ENCODE measurements at regions not wholly inside any gene's neighbourhood (a gene's known extent, or its start where the extent isn't known, plus 50 kb on each side); places are given as distances from the start of the nearest gene placed in this dataset.

- Histone ChIP-seq H3K27me3 (ENCODE audit: control insufficient read depth in 3 of 3, insufficient read depth in 3 of 3, low read length in 3 of 3) (no peaks in the 10 kb centered on the region), H3K4me1 (ENCODE audit: control insufficient read depth in 3 of 3, insufficient read depth in 2 of 3, low read depth in 1 of 3, low read length in 2 of 3) (peaks cover 0 to 35% (median 4%) of the 10 kb centered on the region in 3 donors), H3K9me3 (ENCODE audit: control insufficient read depth in 2 of 2, insufficient read depth in 1 of 2, low read depth in 1 of 2, low read length in 1 of 2) (peaks cover 0 to 5% of the 10 kb centered on the region in 2 donors), H3K4me3 (ENCODE audit: low read depth in 1 of 3, low read length in 3 of 3) (no peak overlapping the region), H3K36me3 (ENCODE audit: control insufficient read depth in 3 of 3, insufficient read depth in 2 of 3, low read depth in 1 of 3, low read length in 3 of 3) (no peaks in the 10 kb centered on the region), H3K27ac (ENCODE audit: low read depth in 1 of 3, low read length in 2 of 3) (no peak overlapping the region)
- DNase-seq (no peak), FAIRE-seq (no peak)
- WGBS, 3 donors = 78 to 93% (median 90%) methylated on average over 12 of the region's 12 CpGs
Measured at GRCh38 chr6:6858533-6858982, 249.2 kb upstream of the RREB1 start.

- peaks cover 0 to 35% (median 4%) of the 10 kb centered on the region in 3 donors for H3K4me1 ChIP-seq (ENCODE audit: control insufficient read depth in 3 of 3, insufficient read depth in 2 of 3, low read depth in 1 of 3, low read length in 2 of 3)
- H3K36me3 ChIP-seq (ENCODE audit: control insufficient read depth in 3 of 3, insufficient read depth in 2 of 3, low read depth in 1 of 3, low read length in 3 of 3) = no peaks in the 10 kb centered on the region
- no peak overlapping the region for H3K4me3 ChIP-seq (ENCODE audit: low read depth in 1 of 3, low read length in 3 of 3)
- DNase-seq (no peak), FAIRE-seq (no peak)
- H3K27ac ChIP-seq (ENCODE audit: low read depth in 1 of 3, low read length in 2 of 3) = no peak overlapping the region
- peaks cover 0 to 8% of the 10 kb centered on the region in 2 donors for H3K9me3 ChIP-seq (ENCODE audit: control insufficient read depth in 2 of 2, insufficient read depth in 1 of 2, low read depth in 1 of 2, low read length in 1 of 2)
- 73 to 89% (median 80%) methylated on average over 5 of the region's 5 CpGs for WGBS, 3 donors
- H3K27me3 ChIP-seq (ENCODE audit: control insufficient read depth in 3 of 3, insufficient read depth in 3 of 3, low read length in 3 of 3) = no peaks in the 10 kb centered on the region
Measured at GRCh38 chr6:6859105-6859504, 248.7 kb upstream of the RREB1 start.

- H3K27me3 ChIP-seq (ENCODE audit: control insufficient read depth in 3 of 3, insufficient read depth in 3 of 3, low read length in 3 of 3) = no peaks in the 10 kb centered on the region
- H3K27ac ChIP-seq (ENCODE audit: low read depth in 1 of 3, low read length in 2 of 3) = no peak overlapping the region
- H3K36me3 ChIP-seq (ENCODE audit: control insufficient read depth in 3 of 3, insufficient read depth in 2 of 3, low read depth in 1 of 3, low read length in 3 of 3) = no peaks in the 10 kb centered on the region
- peaks cover 0 to 8% of the 10 kb centered on the region in 2 donors for H3K9me3 ChIP-seq (ENCODE audit: control insufficient read depth in 2 of 2, insufficient read depth in 1 of 2, low read depth in 1 of 2, low read length in 1 of 2)
- DNase-seq (no peak), FAIRE-seq (no peak)
- no peak overlapping the region for H3K4me3 ChIP-seq (ENCODE audit: low read depth in 1 of 3, low read length in 3 of 3)
- H3K4me1 ChIP-seq (ENCODE audit: control insufficient read depth in 3 of 3, insufficient read depth in 2 of 3, low read depth in 1 of 3, low read length in 2 of 3) = peaks cover 0 to 35% (median 4%) of the 10 kb centered on the region in 3 donors
- 87 to 92% (median 90%) methylated on average over 5 of the region's 5 CpGs for WGBS, 3 donors
Measured at GRCh38 chr6:6859722-6860121, 248.0 kb upstream of the RREB1 start.

DNA sequence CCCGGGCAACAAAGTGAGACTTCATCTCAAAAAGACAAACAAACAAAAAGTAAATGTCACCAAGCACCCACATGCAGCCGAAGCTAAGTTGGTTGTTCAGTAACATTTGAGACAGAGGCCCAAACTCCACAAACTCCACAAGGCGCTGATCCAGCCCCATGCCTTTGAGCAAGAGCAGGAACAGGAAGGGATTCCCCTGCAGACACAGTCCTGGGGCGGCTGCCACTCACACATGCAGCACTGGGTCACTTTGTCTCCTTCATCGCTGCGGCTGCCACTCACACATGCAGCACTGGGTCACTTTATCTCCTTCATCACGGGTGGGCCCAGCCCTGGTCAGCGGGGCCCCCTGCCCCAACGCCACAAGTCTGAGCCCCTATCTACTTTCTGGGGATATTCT, 246.9 kb upstream of the RREB1 start:
- no peaks in the 10 kb centered on the region for H3K27me3 ChIP-seq (ENCODE audit: control insufficient read depth in 3 of 3, insufficient read depth in 3 of 3, low read length in 3 of 3)
- peaks cover 0 to 8% of the 10 kb centered on the region in 2 donors for H3K9me3 ChIP-seq (ENCODE audit: control insufficient read depth in 2 of 2, insufficient read depth in 1 of 2, low read depth in 1 of 2, low read length in 1 of 2)
- peaks cover 0 to 35% (median 4%) of the 10 kb centered on the region in 3 donors for H3K4me1 ChIP-seq (ENCODE audit: control insufficient read depth in 3 of 3, insufficient read depth in 2 of 3, low read depth in 1 of 3, low read length in 2 of 3)
- H3K4me3 ChIP-seq (ENCODE audit: low read depth in 1 of 3, low read length in 3 of 3) = no peak overlapping the region
- H3K36me3 ChIP-seq (ENCODE audit: control insufficient read depth in 3 of 3, insufficient read depth in 2 of 3, low read depth in 1 of 3, low read length in 3 of 3) = no peaks in the 10 kb centered on the region
- WGBS, 3 donors = 71 to 88% (median 81%) methylated on average over 9 of the region's 9 CpGs
- DNase-seq (no peak), FAIRE-seq (no peak)
- H3K27ac ChIP-seq (ENCODE audit: low read depth in 1 of 3, low read length in 2 of 3) = peak overlapping the region; percentile 54 to 75 (median 65)

DNA sequence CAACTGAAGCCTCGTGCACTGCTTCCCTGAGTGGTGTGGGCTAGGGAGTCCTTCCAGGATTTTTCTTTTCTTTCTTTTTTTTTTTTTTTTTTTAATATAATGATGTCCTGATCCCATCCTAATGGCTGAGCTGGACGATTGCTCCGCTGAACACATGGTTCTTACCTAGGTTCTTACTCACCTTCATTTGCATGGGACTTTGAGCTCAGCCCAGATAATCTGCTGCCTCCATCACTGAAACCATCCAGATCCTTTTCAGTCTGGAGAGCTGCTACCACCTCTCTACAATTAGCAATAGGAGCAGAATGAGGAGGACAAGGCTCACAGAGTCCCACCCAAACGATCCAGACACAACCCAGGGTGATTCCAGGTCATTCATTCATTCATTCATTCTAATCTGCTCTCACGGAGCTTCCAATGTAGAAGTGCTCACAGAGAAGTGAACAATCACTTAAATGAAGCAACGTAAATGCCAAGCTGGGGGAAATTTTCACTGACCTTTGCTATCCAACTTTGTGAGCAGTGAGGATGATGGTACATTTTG, 246.3 kb upstream of the RREB1 start:
- no peak overlapping the region for H3K4me3 ChIP-seq (ENCODE audit: low read depth in 1 of 3, low read length in 3 of 3)
- no peaks in the 10 kb centered on the region for H3K27me3 ChIP-seq (ENCODE audit: control insufficient read depth in 3 of 3, insufficient read depth in 3 of 3, low read length in 3 of 3)
- H3K27ac ChIP-seq (ENCODE audit: low read depth in 1 of 3, low read length in 2 of 3) = peak overlapping the region; percentile 75 to 77 (median 76)
- no peak for FAIRE-seq
- WGBS, 3 donors = 16 to 63% (median 31%) methylated on average over 6 of the region's 6 CpGs
- DNase-seq = peak; percentile 90 to 93
- peaks cover 0 to 8% of the 10 kb centered on the region in 2 donors for H3K9me3 ChIP-seq (ENCODE audit: control insufficient read depth in 2 of 2, insufficient read depth in 1 of 2, low read depth in 1 of 2, low read length in 1 of 2)
- no peaks in the 10 kb centered on the region for H3K36me3 ChIP-seq (ENCODE audit: control insufficient read depth in 3 of 3, insufficient read depth in 2 of 3, low read depth in 1 of 3, low read length in 3 of 3)
- H3K4me1 ChIP-seq (ENCODE audit: control insufficient read depth in 3 of 3, insufficient read depth in 2 of 3, low read depth in 1 of 3, low read length in 2 of 3) = peaks cover 0 to 30% (median 2%) of the 10 kb centered on the region in 3 donors

DNA sequence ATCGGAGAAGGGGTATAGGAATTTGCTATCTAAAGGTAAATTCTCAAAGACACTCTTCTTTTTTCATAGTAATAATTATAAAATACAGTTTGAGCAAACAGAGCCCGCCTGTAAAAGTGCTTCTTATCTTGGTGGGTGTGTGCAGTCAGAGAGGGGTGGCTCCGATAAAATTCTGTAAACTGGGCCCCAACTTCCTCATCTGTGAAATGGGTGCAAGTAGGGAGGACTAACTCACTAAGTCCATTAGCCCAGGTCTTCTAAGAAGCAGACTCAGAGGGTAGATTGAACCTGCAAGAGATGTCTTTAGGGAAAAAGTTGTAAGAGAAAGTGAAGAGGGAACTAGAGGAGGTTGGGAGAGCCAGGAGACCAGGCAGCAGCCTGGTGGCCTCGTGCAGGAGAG, 245.8 kb upstream of the RREB1 start:
- FAIRE-seq = no peak

GRCh38 chr6:6863970-6864639, 243.7 kb upstream of the RREB1 start:
- no peak overlapping the region for H3K4me3 ChIP-seq (ENCODE audit: low read depth in 1 of 3, low read length in 3 of 3)
- FAIRE-seq = no peak
- peaks cover 0 to 8% of the 10 kb centered on the region in 2 donors for H3K9me3 ChIP-seq (ENCODE audit: control insufficient read depth in 2 of 2, insufficient read depth in 1 of 2, low read depth in 1 of 2, low read length in 1 of 2)
- H3K27ac ChIP-seq (ENCODE audit: low read depth in 1 of 3, low read length in 2 of 3) = no peak overlapping the region
- H3K4me1 ChIP-seq (ENCODE audit: control insufficient read depth in 3 of 3, insufficient read depth in 2 of 3, low read depth in 1 of 3, low read length in 2 of 3) = peaks cover 0 to 16% (median 2%) of the 10 kb centered on the region in 3 donors
- H3K36me3 ChIP-seq (ENCODE audit: control insufficient read depth in 3 of 3, insufficient read depth in 2 of 3, low read depth in 1 of 3, low read length in 3 of 3) = no peaks in the 10 kb centered on the region
- WGBS, 3 donors = 79 to 91% (median 80%) methylated on average over 6 of the region's 6 CpGs
- peak in 1 of 2 donors; percentile 18 for DNase-seq
- H3K27me3 ChIP-seq (ENCODE audit: control insufficient read depth in 3 of 3, insufficient read depth in 3 of 3, low read length in 3 of 3) = no peaks in the 10 kb centered on the region

More for the DNA sequence above, 245.8 kb upstream of the RREB1 start:
- Histone ChIP-seq H3K27ac (ENCODE audit: low read depth in 1 of 3, low read length in 2 of 3) (peak overlapping the region; percentile 38 to 75 (median 40)), H3K9me3 (ENCODE audit: control insufficient read depth in 2 of 2, insufficient read depth in 1 of 2, low read depth in 1 of 2, low read length in 1 of 2) (peaks cover 0 to 8% of the 10 kb centered on the region in 2 donors), H3K4me3 (ENCODE audit: low read depth in 1 of 3, low read length in 3 of 3) (no peak overlapping the region), H3K36me3 (ENCODE audit: control insufficient read depth in 3 of 3, insufficient read depth in 2 of 3, low read depth in 1 of 3, low read length in 3 of 3) (no peaks in the 10 kb centered on the region), H3K4me1 (ENCODE audit: control insufficient read depth in 3 of 3, insufficient read depth in 2 of 3, low read depth in 1 of 3, low read length in 2 of 3) (peaks cover 0 to 24% (median 2%) of the 10 kb centered on the region in 3 donors), H3K27me3 (ENCODE audit: control insufficient read depth in 3 of 3, insufficient read depth in 3 of 3, low read length in 3 of 3) (no peaks in the 10 kb centered on the region)
- DNase-seq = peak in 1 of 2 donors; percentile 47
- 43 to 63% (median 43%) methylated on average over 4 of the region's 4 CpGs for WGBS, 3 donors

- peaks cover 0 to 8% of the 10 kb centered on the region in 2 donors for H3K9me3 ChIP-seq (ENCODE audit: control insufficient read depth in 2 of 2, insufficient read depth in 1 of 2, low read depth in 1 of 2, low read length in 1 of 2)
- no peaks in the 10 kb centered on the region for H3K36me3 ChIP-seq (ENCODE audit: control insufficient read depth in 3 of 3, insufficient read depth in 2 of 3, low read depth in 1 of 3, low read length in 3 of 3)
- WGBS, 3 donors = 81 to 86% (median 82%) methylated on average over 5 of the region's 5 CpGs
- DNase-seq (no peak), FAIRE-seq (no peak)
- H3K27ac ChIP-seq (ENCODE audit: low read depth in 1 of 3, low read length in 2 of 3) = no peak overlapping the region
- no peak overlapping the region for H3K4me3 ChIP-seq (ENCODE audit: low read depth in 1 of 3, low read length in 3 of 3)
- H3K4me1 ChIP-seq (ENCODE audit: control insufficient read depth in 3 of 3, insufficient read depth in 2 of 3, low read depth in 1 of 3, low read length in 2 of 3) = peaks cover 0 to 16% (median 2%) of the 10 kb centered on the region in 3 donors
- H3K27me3 ChIP-seq (ENCODE audit: control insufficient read depth in 3 of 3, insufficient read depth in 3 of 3, low read length in 3 of 3) = no peaks in the 10 kb centered on the region
Measured at GRCh38 chr6:6865611-6866010, 242.2 kb upstream of the RREB1 start.

Measured in small intestine (tissue), 7 donors.